ENCODE measurements at regions not wholly inside any gene's neighbourhood (a gene's known extent, or its start where the extent isn't known, plus 50 kb on each side); places are given as distances from the start of the nearest gene placed in this dataset.

DNA sequence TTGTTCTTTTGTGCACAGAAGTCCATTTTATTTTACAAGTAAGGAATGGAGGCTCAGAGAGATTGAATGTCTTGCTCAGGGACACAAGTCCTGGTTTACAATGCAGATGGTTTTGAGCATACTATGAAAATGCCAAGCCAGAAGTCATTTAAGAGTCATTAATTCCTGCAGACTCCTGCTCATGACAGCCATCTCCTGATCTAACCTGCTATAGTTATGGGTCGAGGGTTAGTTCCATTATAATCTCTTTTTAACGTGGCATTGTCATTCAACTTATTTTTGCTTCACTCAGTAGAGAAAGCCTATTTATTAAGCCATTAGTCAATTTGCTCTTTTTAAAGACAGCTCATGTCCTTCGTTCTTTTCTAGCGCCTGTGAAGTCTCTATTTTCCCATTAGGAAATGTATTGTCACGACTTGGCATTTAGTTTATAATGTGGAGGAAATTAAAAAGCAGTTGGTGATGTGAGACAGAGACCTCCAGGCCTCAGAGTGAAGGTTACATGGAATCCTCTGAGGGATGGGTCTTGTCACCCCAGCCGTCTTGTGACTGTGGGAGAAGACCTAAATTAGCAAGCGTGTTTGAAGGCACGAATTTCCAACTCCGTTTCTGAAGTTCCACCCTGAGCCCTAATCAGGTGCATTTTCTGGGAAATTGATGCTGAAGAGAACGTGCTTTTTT is 84.1 kb downstream of the ACTBL2 start:
- TF ChIP-seq ZBTB21 (CRISPR knock-in tag; IDR thresholded peaks at IDR 0.05; ENCODE audit: borderline replicate concordance) (no peak), CBFB (CRISPR knock-in tag; IDR thresholded peaks at IDR 0.05; ENCODE audit: low read depth) (no peak), CTCF (IDR thresholded peaks at IDR 0.05) (no peak), SP1 (CRISPR knock-in tag; conservative IDR thresholded peaks at IDR 0.05) (no peak), HMGXB4 (CRISPR knock-in tag; IDR thresholded peaks at IDR 0.05) (no peak), ATF3 (CRISPR knock-in tag; conservative IDR thresholded peaks at IDR 0.05) (no peak), TEAD1 (CRISPR knock-in tag; IDR thresholded peaks at IDR 0.05) (no peak), CREB1 (CRISPR knock-in tag; IDR thresholded peaks at IDR 0.05) (no peak), KAT7 (CRISPR knock-in tag; IDR thresholded peaks at IDR 0.05; ENCODE audit: borderline replicate concordance) (no peak), STAT6 (CRISPR knock-in tag; conservative IDR thresholded peaks at IDR 0.05; ENCODE audit: low read depth) (no peak)
- TF ChIP-seq, protein P1, sequence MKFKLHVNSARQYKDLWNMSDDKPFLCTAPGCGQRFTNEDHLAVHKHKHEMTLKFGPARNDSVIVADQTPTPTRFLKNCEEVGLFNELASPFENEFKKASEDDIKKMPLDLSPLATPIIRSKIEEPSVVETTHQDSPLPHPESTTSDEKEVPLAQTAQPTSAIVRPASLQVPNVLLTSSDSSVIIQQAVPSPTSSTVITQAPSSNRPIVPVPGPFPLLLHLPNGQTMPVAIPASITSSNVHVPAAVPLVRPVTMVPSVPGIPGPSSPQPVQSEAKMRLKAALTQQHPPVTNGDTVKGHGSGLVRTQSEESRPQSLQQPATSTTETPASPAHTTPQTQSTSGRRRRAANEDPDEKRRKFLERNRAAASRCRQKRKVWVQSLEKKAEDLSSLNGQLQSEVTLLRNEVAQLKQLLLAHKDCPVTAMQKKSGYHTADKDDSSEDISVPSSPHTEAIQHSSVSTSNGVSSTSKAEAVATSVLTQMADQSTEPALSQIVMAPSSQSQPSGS (CRISPR knock-in tag; IDR thresholded peaks at IDR 0.05; ENCODE audit: borderline replicate concordance, low read depth) = no peak
- TF ChIP-seq, protein P2, sequence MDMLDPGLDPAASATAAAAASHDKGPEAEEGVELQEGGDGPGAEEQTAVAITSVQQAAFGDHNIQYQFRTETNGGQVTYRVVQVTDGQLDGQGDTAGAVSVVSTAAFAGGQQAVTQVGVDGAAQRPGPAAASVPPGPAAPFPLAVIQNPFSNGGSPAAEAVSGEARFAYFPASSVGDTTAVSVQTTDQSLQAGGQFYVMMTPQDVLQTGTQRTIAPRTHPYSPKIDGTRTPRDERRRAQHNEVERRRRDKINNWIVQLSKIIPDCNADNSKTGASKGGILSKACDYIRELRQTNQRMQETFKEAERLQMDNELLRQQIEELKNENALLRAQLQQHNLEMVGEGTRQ (CRISPR knock-in tag; IDR thresholded peaks at IDR 0.05) = no peak

Measured in WTC11 (cell line).